HPDE6-E6E7 (cell line): ENCODE measurements at regions not wholly inside any gene's neighbourhood (a gene's known extent, or its start where the extent isn't known, plus 50 kb on each side); places are given as distances from the start of the nearest gene placed in this dataset.

Source experiments
- DNase-seq: peaks from one replicate; pipeline ENCODE4 v3.0.0; 2011; ENCODE audit warnings: missing footprints; ENCODE audit errors: extremely low spot score

DNA sequence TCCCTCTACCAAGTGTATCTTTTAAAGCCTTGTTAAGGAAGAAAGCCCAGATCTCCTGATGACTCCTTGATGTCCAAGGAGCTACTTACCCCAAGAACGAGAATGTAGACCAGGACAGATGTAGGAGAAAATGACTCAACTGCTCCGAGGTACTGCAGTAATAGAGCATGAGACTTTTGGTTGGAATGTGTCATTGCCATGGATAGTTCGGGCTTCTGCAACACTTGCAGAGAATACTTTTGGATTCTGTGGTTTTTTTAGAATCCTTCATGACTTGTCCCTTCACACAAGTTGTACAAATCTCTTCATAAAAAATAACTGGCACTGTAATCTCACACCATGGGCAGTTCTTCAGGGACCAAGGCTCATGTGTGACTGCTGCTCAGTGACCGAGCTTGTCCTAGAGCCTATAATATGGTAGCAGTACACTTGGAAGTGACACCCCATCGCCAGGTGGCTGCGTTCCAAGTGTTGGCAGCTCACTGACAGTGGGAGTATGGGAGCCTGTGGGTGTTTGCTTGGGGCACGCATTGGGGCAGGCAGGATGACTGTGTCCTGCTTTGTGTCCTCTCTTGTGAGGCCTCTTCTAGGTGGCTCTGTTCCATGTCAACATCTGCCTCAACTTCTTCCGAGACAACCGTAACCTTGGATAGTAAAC lies 87.9 kb upstream of the WDR1 start:
- no peak for DNase-seq

DNA sequence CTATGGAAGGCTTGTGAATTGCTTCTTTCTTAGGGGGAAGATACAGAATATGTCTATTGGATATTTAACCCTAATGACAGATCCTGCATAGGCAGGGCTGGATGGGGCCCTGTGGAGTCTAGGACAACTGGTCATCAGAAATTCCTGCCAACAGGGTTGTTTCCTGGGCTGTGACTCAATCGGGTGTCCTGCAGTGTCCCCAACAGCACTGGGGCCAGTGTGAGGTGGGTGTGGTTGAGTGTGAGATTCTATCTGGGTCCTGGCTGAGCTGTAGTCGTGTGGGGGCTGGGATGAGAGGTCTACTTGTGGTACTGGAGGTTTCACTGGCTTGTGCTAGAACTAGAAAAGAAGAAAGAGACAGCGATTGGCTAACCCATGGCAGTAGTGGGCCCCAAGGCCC lies 87.3 kb upstream of the WDR1 start:
- DNase-seq: no peak

DNA sequence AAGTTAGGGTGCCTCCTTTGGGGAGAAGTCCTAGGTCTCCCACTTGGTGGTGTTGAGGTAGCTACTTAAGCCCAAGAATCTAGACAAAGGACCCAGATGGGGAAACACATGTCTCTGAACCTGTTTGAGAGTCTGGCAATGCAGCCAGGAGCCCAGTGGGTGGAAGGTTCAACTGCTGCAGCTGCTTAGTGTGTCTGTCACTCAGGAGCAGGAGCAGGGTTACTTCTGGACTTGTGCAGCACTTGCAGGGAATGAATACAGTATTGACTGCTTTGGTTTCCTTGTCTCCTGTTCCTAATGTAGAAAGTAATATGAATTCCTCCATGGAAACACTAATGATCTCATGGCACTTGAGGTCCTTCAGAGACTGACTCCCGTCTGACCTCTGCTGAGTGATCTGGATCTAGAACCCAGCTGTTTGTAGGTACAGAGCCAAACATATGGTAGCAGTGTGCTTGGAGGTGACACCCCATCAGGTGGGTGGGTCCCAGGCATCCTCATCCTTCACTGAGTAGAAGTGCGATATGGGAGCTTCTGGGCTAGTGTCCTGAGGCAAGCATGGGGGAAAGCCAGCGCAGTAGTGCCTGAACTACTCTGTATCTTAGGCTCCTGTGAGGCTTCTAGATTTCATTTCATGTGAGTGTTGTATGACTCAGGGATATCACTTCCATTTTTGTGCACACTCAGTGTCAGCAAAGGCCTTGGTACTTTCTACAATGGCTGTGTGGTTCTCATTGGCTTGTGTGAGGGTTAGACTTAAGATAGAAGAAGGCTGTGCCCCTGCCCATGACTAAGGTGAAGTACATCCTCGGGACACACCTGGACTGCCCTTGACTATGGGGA lies 85.0 kb upstream of the WDR1 start:
- DNase-seq: no peak

DNA sequence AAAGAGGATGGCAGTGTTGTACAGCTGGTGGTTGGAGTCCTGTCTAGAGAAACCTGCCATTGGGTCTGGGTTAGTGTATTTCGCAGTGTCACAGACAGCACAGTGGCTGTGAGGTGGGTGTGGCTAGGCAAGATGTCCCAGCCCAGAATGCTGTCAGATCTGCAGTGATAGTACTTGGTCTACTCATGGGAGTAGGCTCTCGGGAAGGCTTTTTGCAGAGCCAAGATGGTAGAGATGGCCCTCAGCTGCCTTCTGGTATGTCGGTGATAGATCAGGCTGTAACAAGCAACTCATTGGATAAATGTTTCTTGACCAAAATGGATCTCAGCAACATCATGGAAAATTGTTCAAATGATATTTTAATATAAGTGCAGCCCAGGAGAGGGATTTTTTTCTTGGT lies 84.3 kb upstream of the WDR1 start:
- DNase-seq: no peak

DNA sequence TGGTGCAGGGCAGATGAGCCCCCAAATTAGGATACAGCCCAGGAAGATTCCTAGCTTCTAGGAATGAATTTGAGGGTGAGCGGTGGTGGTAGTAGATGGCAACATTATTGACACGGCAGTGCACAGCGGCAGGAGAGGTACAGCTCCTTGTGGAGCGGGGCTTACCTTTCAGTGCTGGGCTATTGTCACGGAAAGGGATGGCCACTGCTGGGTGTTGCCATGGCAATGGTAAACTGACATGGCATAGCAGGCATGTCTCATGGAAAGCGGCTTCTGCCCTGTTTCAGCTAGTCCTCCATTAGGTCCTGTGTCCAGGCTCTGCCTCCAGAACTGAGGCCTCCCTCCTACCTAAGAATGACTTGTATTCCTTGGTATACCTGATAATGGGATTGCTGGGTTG lies 81.8 kb upstream of the WDR1 start:
- no peak for DNase-seq

DNA sequence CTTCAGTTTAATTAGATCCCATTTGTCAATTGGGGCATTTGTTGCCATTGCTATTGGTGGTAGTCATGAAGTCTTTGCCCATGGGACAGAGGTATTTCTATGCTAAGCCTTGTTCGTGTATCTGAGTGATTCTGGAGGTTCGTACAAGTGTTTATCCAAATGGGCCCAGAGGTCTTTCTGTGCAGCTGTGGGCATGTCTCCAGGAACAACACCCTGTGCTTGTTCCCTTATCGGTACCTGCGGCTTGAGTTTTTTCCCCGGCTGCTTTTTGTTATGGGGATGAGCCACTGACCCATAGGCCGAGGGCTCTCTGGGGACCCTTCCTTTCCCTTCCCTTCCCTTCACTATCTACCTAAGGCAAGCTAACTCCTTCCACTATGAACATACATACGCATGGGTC lies 81.4 kb upstream of the WDR1 start:
- DNase-seq: no peak

DNA sequence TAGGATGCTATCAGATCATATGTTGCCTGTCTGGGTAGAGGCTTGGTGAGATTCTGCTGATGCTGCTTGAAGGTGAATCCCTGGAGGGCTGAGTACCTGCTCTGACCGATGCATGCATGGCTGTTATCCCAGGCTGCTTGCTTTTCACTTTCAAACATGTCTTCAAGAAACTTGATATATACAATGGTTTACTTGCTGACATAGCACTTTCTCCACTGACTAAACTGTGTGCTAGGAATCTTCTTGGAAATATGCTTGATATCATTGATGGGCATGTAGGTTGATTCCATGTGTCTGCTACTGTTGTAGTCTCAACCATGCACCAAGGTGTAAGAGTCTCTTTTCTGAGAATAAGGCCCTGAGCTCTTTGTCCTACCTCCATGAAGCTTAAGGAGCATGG lies 79.6 kb upstream of the WDR1 start:
- no peak for DNase-seq

DNA sequence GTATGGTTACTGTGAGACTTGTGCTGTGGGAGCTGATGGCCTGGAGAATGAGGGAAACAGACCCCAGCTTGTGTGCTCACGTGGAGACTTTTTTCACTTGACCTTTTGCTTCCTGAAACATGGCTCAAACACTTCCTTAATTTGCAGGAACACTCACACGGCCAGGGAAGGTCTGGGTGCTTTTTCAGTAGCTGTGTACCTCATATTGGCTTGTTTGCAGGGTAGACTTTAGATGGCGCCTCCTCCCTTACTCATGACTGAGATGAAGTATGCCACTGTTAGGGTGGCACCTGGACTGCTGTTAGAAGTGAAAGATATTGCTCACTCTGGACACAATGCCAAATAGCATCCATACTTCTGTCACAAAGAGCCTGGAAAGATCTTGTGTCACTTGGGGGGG lies 75.7 kb upstream of the WDR1 start:
- no peak for DNase-seq

DNA sequence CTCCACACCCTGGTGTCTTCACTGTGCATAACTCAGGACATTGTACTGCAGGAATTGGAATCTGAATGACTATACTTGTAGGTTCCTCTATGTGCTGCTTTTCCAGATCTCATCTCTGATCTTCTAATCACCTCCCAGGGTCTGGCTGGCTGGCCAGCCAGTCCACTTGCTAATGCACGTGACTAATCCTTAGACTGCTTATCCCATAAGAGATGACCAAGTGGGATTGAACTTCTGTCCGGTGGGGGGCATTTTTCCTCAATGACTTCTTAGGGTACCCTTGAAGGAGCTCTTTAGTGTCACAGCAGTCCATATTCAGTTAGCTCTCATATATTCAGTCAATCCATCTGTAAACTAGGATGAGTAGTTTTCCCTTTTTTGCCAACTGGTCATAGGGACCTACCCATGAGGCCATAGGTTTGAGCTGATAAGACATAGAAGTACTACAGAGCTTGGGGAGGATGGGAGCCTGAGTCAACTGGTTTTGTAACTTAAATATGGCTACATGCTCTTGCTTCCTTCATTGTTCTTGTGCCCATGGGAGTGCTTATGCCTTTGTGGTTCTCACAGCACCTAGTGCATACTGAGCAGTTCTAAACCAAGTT lies 71.9 kb upstream of the WDR1 start:
- DNase-seq: no peak

DNA sequence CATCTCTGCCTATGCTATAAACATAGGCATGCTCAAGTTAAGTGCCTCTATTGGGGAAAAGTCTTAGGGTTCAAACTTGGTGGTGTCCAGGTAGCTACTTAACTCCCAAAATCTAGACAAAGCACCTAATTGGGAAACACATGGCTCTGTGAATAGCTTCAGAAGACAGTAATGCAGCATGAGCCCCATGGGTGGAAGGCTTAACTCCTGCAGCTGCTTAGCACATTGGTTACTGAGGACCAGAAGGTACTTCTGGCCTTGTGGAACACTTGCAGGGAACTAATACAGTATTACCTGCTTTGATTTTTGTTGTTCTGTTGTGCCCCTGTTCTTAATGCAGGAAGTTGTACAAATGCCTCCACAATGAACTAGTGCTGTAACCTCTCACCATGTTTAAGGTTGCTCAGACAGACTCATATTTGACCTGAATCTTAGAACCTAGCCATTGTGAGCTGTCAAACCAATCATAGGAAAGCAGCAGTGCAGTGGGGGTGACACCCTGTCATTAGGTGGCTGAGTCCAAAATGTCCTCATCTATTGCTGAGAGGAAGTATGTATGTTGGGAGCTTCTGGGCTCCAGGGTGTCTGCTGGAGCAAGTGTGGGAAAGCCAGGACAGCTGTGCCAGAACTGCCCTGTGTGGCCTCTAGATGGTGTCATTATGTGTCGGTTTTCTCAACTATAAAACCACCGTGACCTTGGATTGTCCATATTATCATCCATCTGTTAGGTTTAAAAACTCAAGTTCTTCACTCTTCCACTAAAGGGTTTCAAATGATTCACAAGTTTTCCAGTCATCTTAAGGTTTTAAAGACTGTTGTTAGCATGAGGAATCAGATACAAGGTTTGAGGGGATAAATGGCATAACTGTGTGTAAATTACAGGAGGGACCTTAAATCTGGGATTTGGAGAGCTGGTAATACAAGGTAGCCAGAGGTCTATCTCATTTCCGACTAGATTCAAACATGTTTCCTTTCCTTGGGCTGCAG lies 69.9 kb upstream of the WDR1 start:
- no peak for DNase-seq

DNA sequence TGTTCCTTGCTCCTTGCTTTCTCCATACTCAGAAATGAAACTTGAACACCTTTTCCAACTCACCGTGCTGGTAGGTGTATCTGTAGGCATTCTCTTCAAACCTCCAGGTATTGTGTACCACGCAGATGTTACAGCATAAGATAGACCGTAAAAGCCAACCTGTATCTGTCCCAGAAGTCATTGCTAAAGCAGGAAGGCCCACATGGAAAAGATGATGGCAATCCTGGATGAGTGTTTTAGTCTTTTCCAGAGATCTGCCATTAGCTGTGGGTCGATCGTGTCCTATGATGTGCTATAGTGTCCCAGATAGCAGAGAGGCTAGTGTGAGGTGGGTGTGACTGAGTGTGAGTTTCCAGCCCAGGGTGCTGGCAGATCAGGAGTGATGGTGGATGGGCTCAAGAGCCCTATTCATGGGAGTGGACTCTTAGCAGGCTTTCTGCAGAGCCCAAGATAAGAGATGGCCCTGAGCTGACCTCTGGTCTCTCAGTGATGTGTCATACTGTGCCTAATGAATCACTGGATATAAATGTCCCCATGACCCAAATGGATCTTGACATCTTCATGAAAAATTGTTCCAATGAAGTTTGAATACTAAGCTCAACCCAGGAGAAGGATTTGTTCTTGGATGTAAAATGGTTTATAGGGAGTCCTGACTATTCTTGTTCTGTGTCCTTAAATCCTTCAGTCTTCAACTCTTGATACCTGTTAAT lies 69.1 kb upstream of the WDR1 start:
- DNase-seq: no peak

DNA sequence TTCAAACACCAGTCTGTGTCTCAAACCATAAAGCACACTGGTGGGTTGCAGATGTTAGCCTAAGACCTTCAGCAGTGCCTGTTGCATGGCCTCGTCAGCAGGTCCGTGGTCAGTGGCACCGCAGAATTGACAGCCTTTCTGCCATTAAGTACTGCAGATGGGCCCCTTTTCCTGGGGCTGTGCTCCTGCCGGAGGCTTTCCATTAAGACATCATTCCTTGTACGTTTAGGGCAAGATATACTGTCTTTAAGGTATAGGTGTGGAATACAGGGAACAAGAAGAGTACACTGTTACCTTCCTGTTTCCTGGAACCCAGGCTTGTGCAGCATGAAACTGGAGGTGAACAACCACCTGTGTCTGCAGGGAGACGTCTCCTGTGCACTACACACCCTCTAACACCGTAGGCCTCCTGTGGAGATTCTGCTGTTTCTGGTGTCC lies 67.9 kb upstream of the WDR1 start:
- DNase-seq: no peak

DNA sequence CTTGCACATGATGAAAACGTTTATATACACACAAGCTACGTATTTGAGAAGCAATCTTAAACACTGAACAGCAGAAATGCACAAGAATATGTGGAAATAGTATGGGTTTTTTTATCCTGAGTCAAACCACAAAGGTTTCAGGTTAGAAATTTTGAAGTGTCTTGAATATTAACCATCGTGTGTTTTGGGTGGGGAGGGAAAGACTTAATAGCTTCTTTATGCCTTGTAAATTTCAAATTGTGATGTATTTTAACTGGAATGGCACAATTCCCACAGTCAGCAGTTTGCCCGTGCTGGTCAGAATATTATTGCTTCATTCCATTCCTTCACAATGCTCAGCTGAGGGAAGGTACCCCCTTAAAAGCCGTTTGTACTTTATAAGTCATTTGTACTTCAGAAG lies 67.4 kb upstream of the WDR1 start:
- DNase-seq: no peak

DNA sequence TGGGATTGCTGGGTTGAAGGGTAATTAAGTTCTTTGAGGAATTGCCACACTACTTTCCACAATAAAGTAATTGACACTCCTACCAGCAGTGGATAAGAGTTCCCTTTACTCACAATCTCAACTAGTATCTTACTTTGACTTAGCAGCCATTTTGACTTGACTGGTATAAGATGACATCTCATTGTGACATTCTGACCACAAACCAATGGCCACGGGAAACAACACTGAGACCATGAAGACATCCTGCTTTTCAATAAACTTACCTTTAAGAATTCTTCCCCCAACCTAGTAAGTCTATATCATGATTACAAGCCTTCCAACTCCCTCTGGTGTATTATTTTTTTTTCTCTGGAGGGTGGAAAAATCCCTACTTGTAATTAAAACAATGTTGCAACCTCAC lies 66.9 kb upstream of the WDR1 start:
- no peak for DNase-seq

DNA sequence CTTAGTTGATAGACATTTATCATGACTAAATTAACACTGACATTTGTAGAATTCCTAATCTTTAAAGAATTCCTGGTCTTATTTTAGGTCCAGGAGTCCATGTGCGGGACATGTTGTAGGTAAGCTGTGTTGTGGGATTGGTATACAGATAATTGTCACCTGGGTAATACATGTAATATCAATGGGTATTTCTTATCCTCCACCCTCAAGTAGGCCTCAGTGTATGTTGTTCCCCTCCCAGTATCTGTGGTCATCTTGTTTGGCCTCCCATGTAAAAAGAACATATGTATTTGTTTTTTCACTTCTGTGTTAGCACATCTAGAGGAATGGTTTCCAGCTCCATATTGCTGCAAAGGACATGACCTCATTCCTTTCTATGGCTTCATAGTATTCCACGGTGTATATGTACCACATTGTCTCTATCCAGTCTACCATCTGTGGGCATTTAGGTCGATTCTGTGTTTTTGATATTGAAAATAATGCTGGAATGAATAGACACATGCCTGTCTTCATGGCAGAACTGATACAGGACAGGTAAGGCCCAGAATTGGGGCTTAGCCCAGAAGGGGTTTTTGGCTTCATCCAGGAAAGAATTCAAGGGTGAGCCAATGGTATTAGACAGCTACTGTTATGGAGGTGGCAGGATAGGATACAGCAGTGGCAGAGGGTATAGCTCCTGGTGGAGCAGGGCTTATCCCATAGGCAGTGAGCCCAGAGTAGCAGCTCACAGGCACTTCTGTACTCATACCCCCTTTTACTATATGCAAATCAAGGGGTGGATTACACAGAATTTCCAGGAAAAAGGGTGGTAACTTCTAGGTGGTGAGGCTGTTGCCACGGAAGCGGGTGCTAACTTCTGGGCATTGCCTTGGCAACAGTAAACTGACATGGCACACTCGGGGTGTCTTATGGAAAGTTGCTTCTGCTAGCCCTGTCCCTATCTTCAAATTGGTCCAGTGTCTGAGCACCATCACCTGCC lies 66.1 kb upstream of the WDR1 start:
- DNase-seq: no peak

DNA sequence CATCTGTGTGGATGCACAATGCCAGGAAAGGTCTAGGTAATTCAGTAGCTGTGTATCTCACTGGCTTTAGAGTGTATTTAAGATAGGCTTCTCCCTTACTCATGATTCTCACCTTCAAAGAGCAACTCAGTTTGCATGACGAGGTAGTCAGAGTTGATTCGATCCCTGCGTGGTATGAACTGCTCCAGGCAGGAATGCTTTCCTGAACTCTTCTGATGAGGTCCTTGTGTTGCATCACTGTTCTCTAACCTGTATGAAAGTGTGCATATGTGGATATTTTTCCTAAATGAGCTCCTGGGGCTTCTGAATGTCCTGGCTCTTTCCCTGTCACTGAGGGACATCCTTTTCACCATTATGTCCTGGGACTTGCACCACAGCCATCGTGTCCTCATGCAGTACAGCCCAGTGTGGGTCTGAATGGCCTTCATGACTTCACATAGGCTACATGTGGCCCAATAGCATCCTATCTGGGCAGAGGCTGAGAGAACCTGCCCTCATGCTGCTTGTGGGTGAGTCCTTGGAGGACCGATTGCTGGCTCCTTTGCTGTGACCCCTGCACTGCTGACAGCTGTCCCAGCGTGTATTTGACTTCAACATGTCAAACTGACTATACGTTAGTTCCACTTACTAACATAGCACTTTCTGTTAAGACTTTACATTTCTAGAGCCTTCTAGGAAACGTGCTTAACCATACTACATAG lies 65.3 kb upstream of the WDR1 start:
- DNase-seq: no peak

DNA sequence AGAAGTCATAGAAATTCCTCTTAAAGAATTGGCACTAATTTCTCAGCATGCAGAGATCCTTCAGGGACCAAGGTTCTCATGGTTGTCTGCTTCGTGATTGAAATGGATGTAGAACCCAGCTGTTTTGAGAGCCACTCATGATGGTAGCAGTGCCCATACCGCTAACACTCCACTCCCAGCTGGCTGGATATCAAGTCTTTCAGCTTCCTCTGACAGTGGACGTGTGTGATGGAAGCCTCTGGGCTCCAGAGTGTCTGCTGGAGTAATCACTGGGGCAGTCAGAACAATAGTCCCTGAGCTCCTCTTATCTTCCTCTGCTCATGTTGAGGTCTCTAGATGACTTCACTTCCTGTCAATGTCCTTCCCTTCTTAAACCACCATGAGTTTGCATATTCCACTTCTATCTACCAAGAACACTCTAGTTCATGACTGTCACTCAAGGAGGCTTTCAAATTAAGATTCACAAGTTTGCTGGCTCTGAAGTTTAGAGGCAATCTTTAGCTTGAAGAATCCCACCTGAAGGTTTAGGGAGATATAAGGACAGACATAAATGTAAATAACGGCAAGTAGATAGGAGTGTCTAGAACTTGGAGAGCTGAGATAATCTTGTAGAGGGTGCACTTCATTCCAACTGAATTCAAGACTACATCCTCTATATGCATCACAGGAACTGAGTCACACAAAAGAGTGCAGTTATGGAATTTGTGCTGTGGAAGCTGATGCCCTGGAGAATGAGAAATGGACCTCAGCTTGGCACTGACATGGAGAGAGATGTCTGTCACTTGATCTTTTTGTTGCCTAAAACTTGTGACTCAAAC lies 64.5 kb upstream of the WDR1 start:
- no peak for DNase-seq

DNA sequence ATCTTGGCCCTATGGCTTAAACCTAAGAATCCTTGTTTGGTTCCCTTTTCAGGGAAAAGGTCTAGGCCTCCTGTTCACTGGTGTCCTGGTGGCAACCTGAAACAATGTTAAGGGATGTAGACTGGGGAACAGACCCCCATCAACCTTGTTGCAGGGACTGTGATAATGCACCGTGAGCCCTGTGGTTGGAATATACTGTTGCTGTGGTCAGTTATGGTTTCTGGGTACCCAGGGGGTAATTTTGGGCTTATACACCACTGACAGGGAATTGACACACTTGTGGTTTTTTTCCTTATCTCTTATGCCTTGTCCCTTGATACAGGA lies 64.0 kb upstream of the WDR1 start:
- DNase-seq: no peak
